GM12878 (cell line): ENCODE measurements at regions not wholly inside any gene's neighbourhood (a gene's known extent, or its start where the extent isn't known, plus 50 kb on each side); places are given as distances from the start of the nearest gene placed in this dataset.

Experiments
- ATAC-seq: fragments of 200-7000 bp; cut with Tn5 transposase; 3 replicates; pipeline ENCODE4 v1.9.1; 2020; ENCODE audit warnings: mild to moderate bottlenecking, moderate library complexity
- BruUV-seq: library from RNA; stranded (reverse); fragments of 400-500 nt; replicated peaks from 2 replicates; lab custom pipeline; 2021; lab: Mats Ljungman, UMichigan
- CTCF ChIA-PET: fragments of 300-600 bp; sonication (Branson Sonifier 250); formaldehyde crosslinking; extraction: SDS; loops from one replicate; lab custom pipeline; 2021; ENCODE audit warnings: inconsistent platforms; lab: Yijun Ruan, JAX
- POLR2A ChIA-PET: fragments of 350-600 bp; formaldehyde crosslinking; extraction: SDS; loops from one replicate; lab custom pipeline; 2021; ENCODE audit warnings: inconsistent platforms; lab: Charles Lee
- RAD21 ChIA-PET: fragments of 300-600 bp; sonication (Branson Sonifier 250); formaldehyde crosslinking; loops from one replicate; lab custom pipeline; 2023; ENCODE audit warnings: antibody characterized with exemption; ENCODE audit not compliant: unreplicated experiment; lab: Charles Lee
- SMC1A ChIA-PET: fragments of 300-600 bp; sonication (Branson Sonifier 250); formaldehyde crosslinking; loops from one replicate; lab custom pipeline; 2023; ENCODE audit not compliant: unreplicated experiment, uncharacterized antibody; lab: Charles Lee
- DNase-seq: peaks from one replicate; pipeline ENCODE4 v3.0.0-alpha.2; 2011; ENCODE audit warnings: low read depth, low spot score
- FAIRE-seq: peaks from 3 replicates; lab custom pipeline; 2011; peaks lifted over from hg19 to GRCh38; lab: Jason Lieb, UNC
- H2AFZ ChIP-seq: 2 replicates; pipeline ENCODE4 v1.6.0; 2011; ENCODE audit warnings: low read depth, low read length, control low read depth; ENCODE audit not compliant: control insufficient read depth
- H3K27ac ChIP-seq: 2 replicates; pipeline ENCODE4 v1.5.1; 2011; ENCODE audit warnings: control low read depth; ENCODE audit not compliant: control insufficient read depth, insufficient read depth
- H3K27me3 ChIP-seq, 2 experiments: replicated peaks in 1 of 2; 2 replicates each; pipeline versions ENCODE4 v1.6.0 to v1.6.1; 2011; ENCODE audit warnings: low read length in 1 of 2; ENCODE audit not compliant: control insufficient read depth in 2 of 2, insufficient read depth in 2 of 2
- H3K36me3 ChIP-seq, 2 experiments: 2 replicates each; pipeline ENCODE4 v1.5.1; 2011; ENCODE audit warnings: low read length in 1 of 2; ENCODE audit not compliant: control insufficient read depth in 2 of 2, insufficient read depth in 2 of 2
- H3K4me1 ChIP-seq: 2 replicates; pipeline ENCODE4 v1.6.1; 2011; ENCODE audit warnings: mild to moderate bottlenecking, low read length, moderate library complexity, mixed read lengths; ENCODE audit not compliant: control insufficient read depth, insufficient read depth
- H3K4me2 ChIP-seq: 2 replicates; pipeline ENCODE4 v1.6.0; 2011; ENCODE audit warnings: control low read depth; ENCODE audit not compliant: control insufficient read depth, insufficient read depth
- H3K4me3 ChIP-seq: fragments of 200-600 bp; sonication (generic); 2 replicates; pipeline ENCODE4 v1.5.1; 2016
- H3K79me2 ChIP-seq: 2 replicates; pipeline ENCODE4 v1.6.0; 2011; ENCODE audit warnings: low read length; ENCODE audit not compliant: control insufficient read depth, insufficient read depth
- H3K9ac ChIP-seq: 2 replicates; pipeline ENCODE4 v1.8.0; 2011; ENCODE audit warnings: low read length, control low read depth, mixed read lengths; ENCODE audit not compliant: control insufficient read depth, insufficient read depth
- H3K9me3 ChIP-seq: replicated peaks from 3 replicates; pipeline ENCODE4 v1.5.1; 2011; ENCODE audit warnings: mild to moderate bottlenecking, low read length; ENCODE audit not compliant: control insufficient read depth, insufficient read depth
- H4K20me1 ChIP-seq: 2 replicates; pipeline ENCODE4 v1.6.0; 2011; ENCODE audit not compliant: control insufficient read depth, insufficient read depth
- BCL11A ChIP-seq: IDR thresholded peaks from 2 replicates; pipeline ENCODE4 v1.6.1; 2011; ENCODE audit warnings: low read depth, low read length
- BHLHE40 ChIP-seq, 2 experiments: fragments of 450-650 bp in 1 of 2; IDR thresholded peaks; 2 replicates each; pipeline ENCODE4 v1.6.1; 2011 to 2017; ENCODE audit warnings: low read depth in 2 of 2, borderline replicate concordance in 1 of 2, improper control_type of control experiment in 1 of 2, low read length in 1 of 2, mild to moderate bottlenecking in 1 of 2
- DPF2 ChIP-seq: fragments of 450-650 bp; IDR thresholded peaks from 2 replicates; pipeline ENCODE4 v1.6.1; 2017; ENCODE audit warnings: mild to moderate bottlenecking
- EED ChIP-seq: sonication (generic); IDR thresholded peaks from 2 replicates; pipeline ENCODE4 v1.6.1; 2016; ENCODE audit warnings: antibody characterized with exemption, low read depth
- EZH2 ChIP-seq: IDR thresholded peaks from 2 replicates; pipeline ENCODE4 v1.6.1; 2012; ENCODE audit warnings: low read depth, mild to moderate bottlenecking, control low read depth, inconsistent platforms, low read length, borderline replicate concordance; ENCODE audit not compliant: control insufficient read depth
- GATAD2B ChIP-seq: fragments of 450-650 bp; conservative IDR thresholded peaks from 2 replicates; pipeline ENCODE4 v1.6.1; 2017; ENCODE audit warnings: low read depth, mild to moderate bottlenecking, moderate library complexity
- IKZF2 ChIP-seq, 2 experiments: fragments of 450-650 bp; IDR thresholded peaks; 2 replicates each; pipeline ENCODE4 v1.6.1; 2017; ENCODE audit warnings: mild to moderate bottlenecking in 2 of 2, moderate library complexity in 2 of 2
- IRF4 ChIP-seq: IDR thresholded peaks from 2 replicates; pipeline ENCODE4 v1.6.1; 2011; ENCODE audit warnings: low read depth, low read length
- JUNB ChIP-seq: IDR thresholded peaks from 2 replicates; pipeline ENCODE4 v1.6.1; 2016; ENCODE audit warnings: antibody characterized with exemption, mild to moderate bottlenecking
- LARP7 ChIP-seq: fragments of 450-650 bp; IDR thresholded peaks from 2 replicates; pipeline ENCODE4 v1.6.1; 2017; ENCODE audit warnings: mild to moderate bottlenecking
- MTA2 ChIP-seq: fragments of 450-650 bp; IDR thresholded peaks from 2 replicates; pipeline ENCODE4 v1.6.1; 2016; ENCODE audit warnings: low read depth, mild to moderate bottlenecking, moderate library complexity
- NBN ChIP-seq: fragments of 450-650 bp; IDR thresholded peaks from 2 replicates; pipeline ENCODE4 v1.6.1; 2016
- POLR2A ChIP-seq: IDR thresholded peaks from 2 replicates; pipeline ENCODE4 v1.6.1; 2011; ENCODE audit warnings: low read depth, mild to moderate bottlenecking, low read length
- RCOR1 ChIP-seq: conservative IDR thresholded peaks from 2 replicates; pipeline ENCODE4 v1.6.1; 2012; ENCODE audit warnings: low read depth, low read length, improper control_type of control experiment
- RELB ChIP-seq: fragments of 450-650 bp; IDR thresholded peaks from 2 replicates; pipeline ENCODE4 v1.6.1; 2017; ENCODE audit warnings: low read depth, mild to moderate bottlenecking, moderate library complexity
- RUNX3 ChIP-seq: IDR thresholded peaks from 2 replicates; pipeline ENCODE4 v1.6.1; 2012; ENCODE audit warnings: low read length, inconsistent platforms
- SKIL ChIP-seq: fragments of 450-650 bp; IDR thresholded peaks from 2 replicates; pipeline ENCODE4 v1.6.1; 2017; ENCODE audit warnings: mild to moderate bottlenecking, low read depth, inconsistent platforms; ENCODE audit not compliant: poor library complexity, severe bottlenecking
- ZNF274 ChIP-seq: IDR thresholded peaks from one replicate; pipeline ENCODE4 v1.8.0; 2011; ENCODE audit not compliant: insufficient read length, insufficient read depth
- WGBS: methylation state at CpG from one replicate; pipeline ENCODE4 v1.1.6; 2016; ENCODE audit warnings: low lambda C conversion rate; ENCODE audit not compliant: insufficient replicate concordance, insufficient coverage; ENCODE audit errors: missing lambda C conversion rate; 5-methylcytosine and 5-hydroxymethylcytosine counted together
- in situ Hi-C: fragments of 300-500 bp; cut with MboI; formaldehyde crosslinking; loops from 9 replicates; pipeline ENCODE4 v1.14.3; 2018; ENCODE audit warnings: mixed read lengths
- intact Hi-C: fragments of 100-400 bp; cut with micrococcal nuclease; formaldehyde crosslinking; loops from one replicate; pipeline ENCODE4 v1.14.2; 2022; ENCODE audit not compliant: unreplicated experiment
- TF ChIP-seq, protein P1 (sequence below): IDR thresholded peaks from 2 replicates; pipeline ENCODE4 v1.6.1; 2012; ENCODE audit warnings: low read length, inconsistent platforms
- TF ChIP-seq, protein P2 (sequence below): fragments of 450-650 bp; IDR thresholded peaks from 2 replicates; pipeline ENCODE4 v1.6.1; 2016; ENCODE audit warnings: mild to moderate bottlenecking

GRCh38 chr10:26911811-26912461 lies 51.2 kb upstream of the ABI1 start:
- peak; percentile 78 for FAIRE-seq
- in situ Hi-C loops = no loop called here
- H3K4me3 ChIP-seq = no peak overlapping the region
- H3K27me3 ChIP-seq = no peaks in the 10 kb centered on the region
- H3K4me1 ChIP-seq = no peaks in the 10 kb centered on the region
- no peak overlapping the region for H2AFZ ChIP-seq
- no peaks in the 10 kb centered on the region for H3K79me2 ChIP-seq
- DNase-seq = peak; percentile 21
- H3K27ac ChIP-seq = no peak overlapping the region
- no peaks in the 10 kb centered on the region for H3K9me3 ChIP-seq
- BruUV-seq = no TSS peak
- ATAC-seq = peak; percentile 95
- ChIA-PET POLR2A (no interaction called here), SMC1A (no interaction called here), RAD21 (no interaction called here), CTCF (interaction anchor here (0.6 to 1.1 kb wide), 2 partner anchors 26 to 1484 kb away, joined by 3 read pairs; no protein-coding TSS in a partner anchor)
- 0 out of 2 replicates have a peak overlapping the region, but pooled peaks have one; percentile 41 for H3K4me2 ChIP-seq
- intact Hi-C loops = no loop called here
- no peak overlapping the region for H3K9ac ChIP-seq
- 16% methylated on average over 4 of the region's 4 CpGs for WGBS
- no peaks in the 10 kb centered on the region for H4K20me1 ChIP-seq
- no peaks in the 10 kb centered on the region for H3K36me3 ChIP-seq
- TF ChIP-seq LARP7 (no peak), RUNX3 (peak; percentile 45; the same call in 1 of the 2 replicates), GATAD2B (0 out of 2 replicates have a peak, but pooled peaks have one; percentile 44), JUNB (0 out of 2 replicates have a peak, but pooled peaks have one; percentile 9), BHLHE40 (IDR thresholded peaks at IDR 0.05; ENCODE audit: borderline replicate concordance in 1 of 2, low read depth in 2 of 2, low read length in 1 of 2) (peak in 1 of 2 experiments; percentile 24; a peak in 1 of 4 replicates), EZH2 (no peak), IKZF2 (IDR thresholded peaks at IDR 0.05) (peak; percentile 96), RELB (peak; percentile 76), IRF4 (0 out of 2 replicates have a peak, but pooled peaks have one; percentile 34), MTA2 (peak; percentile 86), ZNF274 (no peak), EED (peak; percentile 83), SKIL (peak; percentile 52), NBN (0 out of 2 replicates have a peak, but pooled peaks have one; percentile 33), RCOR1 (no peak), DPF2 (peak; percentile 75; the same call in 1 of the 2 replicates), POLR2A (no peak), BCL11A (peak; percentile 43; the same call in 1 of the 2 replicates)
- TF ChIP-seq, protein P1, sequence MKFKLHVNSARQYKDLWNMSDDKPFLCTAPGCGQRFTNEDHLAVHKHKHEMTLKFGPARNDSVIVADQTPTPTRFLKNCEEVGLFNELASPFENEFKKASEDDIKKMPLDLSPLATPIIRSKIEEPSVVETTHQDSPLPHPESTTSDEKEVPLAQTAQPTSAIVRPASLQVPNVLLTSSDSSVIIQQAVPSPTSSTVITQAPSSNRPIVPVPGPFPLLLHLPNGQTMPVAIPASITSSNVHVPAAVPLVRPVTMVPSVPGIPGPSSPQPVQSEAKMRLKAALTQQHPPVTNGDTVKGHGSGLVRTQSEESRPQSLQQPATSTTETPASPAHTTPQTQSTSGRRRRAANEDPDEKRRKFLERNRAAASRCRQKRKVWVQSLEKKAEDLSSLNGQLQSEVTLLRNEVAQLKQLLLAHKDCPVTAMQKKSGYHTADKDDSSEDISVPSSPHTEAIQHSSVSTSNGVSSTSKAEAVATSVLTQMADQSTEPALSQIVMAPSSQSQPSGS = peak; percentile 22; the same call in 1 of the 2 replicates
- TF ChIP-seq, protein P2, sequence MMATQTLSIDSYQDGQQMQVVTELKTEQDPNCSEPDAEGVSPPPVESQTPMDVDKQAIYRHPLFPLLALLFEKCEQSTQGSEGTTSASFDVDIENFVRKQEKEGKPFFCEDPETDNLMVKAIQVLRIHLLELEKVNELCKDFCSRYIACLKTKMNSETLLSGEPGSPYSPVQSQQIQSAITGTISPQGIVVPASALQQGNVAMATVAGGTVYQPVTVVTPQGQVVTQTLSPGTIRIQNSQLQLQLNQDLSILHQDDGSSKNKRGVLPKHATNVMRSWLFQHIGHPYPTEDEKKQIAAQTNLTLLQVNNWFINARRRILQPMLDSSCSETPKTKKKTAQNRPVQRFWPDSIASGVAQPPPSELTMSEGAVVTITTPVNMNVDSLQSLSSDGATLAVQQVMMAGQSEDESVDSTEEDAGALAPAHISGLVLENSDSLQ = peak; percentile 62
